Loucy (cell line): ENCODE measurements at regions not wholly inside any gene's neighbourhood (a gene's known extent, or its start where the extent isn't known, plus 50 kb on each side); places are given as distances from the start of the nearest gene placed in this dataset.

Experiments
- EZH2phosphoT487 ChIP-seq: fragments of 200-600 bp; IDR thresholded peaks from 2 replicates; pipeline ENCODE4 v1.6.1; 2018; ENCODE audit warnings: antibody characterized with exemption, mild to moderate bottlenecking, moderate library complexity, borderline replicate concordance
- TF ChIP-seq, protein P1 (sequence below): fragments of 200-600 bp; sonication (generic); conservative IDR thresholded peaks from 2 replicates; pipeline ENCODE4 v1.5.1; 2014; ENCODE audit warnings: mild to moderate bottlenecking, antibody characterized with exemption, low read length

DNA sequence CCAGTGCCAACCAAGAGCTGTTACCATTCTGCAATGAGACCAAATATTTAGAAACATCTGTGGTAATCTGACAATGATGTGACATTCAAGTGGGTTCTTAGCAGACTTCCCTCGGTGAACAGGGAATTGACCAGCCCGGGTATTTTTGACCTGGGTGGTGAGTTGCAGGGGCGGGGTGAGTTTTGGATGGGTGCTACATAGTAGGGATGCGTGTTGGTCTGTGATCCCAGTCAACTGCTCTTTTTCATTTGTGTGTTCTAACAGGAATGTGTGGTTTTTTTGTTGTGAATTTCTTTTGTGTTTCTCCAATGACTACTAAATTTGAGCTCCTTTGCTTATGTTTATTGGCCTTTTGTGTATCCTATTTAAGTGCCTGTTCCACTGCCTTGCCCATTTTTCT lies 273.6 kb upstream of the HABP2 start:
- TF ChIP-seq, protein P1, sequence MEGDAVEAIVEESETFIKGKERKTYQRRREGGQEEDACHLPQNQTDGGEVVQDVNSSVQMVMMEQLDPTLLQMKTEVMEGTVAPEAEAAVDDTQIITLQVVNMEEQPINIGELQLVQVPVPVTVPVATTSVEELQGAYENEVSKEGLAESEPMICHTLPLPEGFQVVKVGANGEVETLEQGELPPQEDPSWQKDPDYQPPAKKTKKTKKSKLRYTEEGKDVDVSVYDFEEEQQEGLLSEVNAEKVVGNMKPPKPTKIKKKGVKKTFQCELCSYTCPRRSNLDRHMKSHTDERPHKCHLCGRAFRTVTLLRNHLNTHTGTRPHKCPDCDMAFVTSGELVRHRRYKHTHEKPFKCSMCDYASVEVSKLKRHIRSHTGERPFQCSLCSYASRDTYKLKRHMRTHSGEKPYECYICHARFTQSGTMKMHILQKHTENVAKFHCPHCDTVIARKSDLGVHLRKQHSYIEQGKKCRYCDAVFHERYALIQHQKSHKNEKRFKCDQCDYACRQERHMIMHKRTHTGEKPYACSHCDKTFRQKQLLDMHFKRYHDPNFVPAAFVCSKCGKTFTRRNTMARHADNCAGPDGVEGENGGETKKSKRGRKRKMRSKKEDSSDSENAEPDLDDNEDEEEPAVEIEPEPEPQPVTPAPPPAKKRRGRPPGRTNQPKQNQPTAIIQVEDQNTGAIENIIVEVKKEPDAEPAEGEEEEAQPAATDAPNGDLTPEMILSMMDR, result no peak
- no peak for TF ChIP-seq EZH2phosphoT487
